ENCODE measurements at regions not wholly inside any gene's neighbourhood (a gene's known extent, or its start where the extent isn't known, plus 50 kb on each side); places are given as distances from the start of the nearest gene placed in this dataset.

DNA sequence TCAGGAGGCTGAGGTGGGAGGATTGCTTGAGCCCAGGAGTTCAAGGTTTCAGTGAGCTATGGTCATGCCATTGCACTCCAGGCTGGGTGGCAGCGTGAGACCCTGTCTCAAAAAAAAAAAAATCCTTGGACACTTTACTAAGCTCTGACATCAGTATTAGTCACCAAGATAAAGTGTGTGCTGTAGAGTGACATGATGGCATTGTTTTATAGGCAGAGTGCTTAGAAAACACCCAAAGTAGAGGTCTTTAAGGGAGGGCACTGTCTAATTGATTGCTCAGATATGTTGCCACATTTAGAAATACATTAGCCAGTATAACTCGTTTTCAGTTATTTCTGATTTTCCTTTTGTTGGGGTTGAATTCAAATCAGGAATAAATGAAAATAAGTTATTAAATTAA lies 235.9 kb downstream of the REEP3 start:
- 70 to 86% (median 78%) methylated on average over 2 of the region's 2 CpGs for WGBS, 3 donors
- H3K27me3 ChIP-seq: no peaks in the 10 kb centered on the region
- TF ChIP-seq, protein P1, sequence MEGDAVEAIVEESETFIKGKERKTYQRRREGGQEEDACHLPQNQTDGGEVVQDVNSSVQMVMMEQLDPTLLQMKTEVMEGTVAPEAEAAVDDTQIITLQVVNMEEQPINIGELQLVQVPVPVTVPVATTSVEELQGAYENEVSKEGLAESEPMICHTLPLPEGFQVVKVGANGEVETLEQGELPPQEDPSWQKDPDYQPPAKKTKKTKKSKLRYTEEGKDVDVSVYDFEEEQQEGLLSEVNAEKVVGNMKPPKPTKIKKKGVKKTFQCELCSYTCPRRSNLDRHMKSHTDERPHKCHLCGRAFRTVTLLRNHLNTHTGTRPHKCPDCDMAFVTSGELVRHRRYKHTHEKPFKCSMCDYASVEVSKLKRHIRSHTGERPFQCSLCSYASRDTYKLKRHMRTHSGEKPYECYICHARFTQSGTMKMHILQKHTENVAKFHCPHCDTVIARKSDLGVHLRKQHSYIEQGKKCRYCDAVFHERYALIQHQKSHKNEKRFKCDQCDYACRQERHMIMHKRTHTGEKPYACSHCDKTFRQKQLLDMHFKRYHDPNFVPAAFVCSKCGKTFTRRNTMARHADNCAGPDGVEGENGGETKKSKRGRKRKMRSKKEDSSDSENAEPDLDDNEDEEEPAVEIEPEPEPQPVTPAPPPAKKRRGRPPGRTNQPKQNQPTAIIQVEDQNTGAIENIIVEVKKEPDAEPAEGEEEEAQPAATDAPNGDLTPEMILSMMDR (IDR thresholded peaks at IDR 0.05): no peak
- no peak for TF ChIP-seq POLR2A (IDR thresholded peaks at IDR 0.05)
- H3K36me3 ChIP-seq: no peaks in the 10 kb centered on the region
- DNase-seq: no peak
- no peaks in the 10 kb centered on the region for H3K4me1 ChIP-seq (ENCODE audit: insufficient read depth)
- no peaks in the 10 kb centered on the region for H3K9me3 ChIP-seq
- H3K4me3 ChIP-seq: no peak overlapping the region
- intact Hi-C loops (cut with DNase I): no loop called here
- no peak overlapping the region for H3K27ac ChIP-seq

GRCh38 chr10:63758080-63758479 lies 236.9 kb downstream of the REEP3 start:
- TF ChIP-seq POLR2A (IDR thresholded peaks at IDR 0.05): no peak
- TF ChIP-seq EP300 (IDR thresholded peaks at IDR 0.05): no peak
- TF ChIP-seq, protein P1 (IDR thresholded peaks at IDR 0.05): no peak
- 71 to 83% (median 71%) methylated on average over 1 of the region's 1 CpG for WGBS, 3 donors
- no peaks in the 10 kb centered on the region for H3K27me3 ChIP-seq

GRCh38 chr10:63759335-63759734 lies 238.1 kb downstream of the REEP3 start:
- no peak overlapping the region for H3K4me3 ChIP-seq
- H3K27me3 ChIP-seq: no peaks in the 10 kb centered on the region
- no peaks in the 10 kb centered on the region for H3K9me3 ChIP-seq
- 67 to 76% (median 71%) methylated on average over 7 of the region's 7 CpGs for WGBS, 3 donors
- TF ChIP-seq EP300 (IDR thresholded peaks at IDR 0.05) (no peak), POLR2A (IDR thresholded peaks at IDR 0.05) (no peak)
- TF ChIP-seq, protein P1 (IDR thresholded peaks at IDR 0.05): no peak
- no peak for DNase-seq
- intact Hi-C loops (cut with DNase I): no loop called here
- H3K27ac ChIP-seq: no peak overlapping the region
- no peaks in the 10 kb centered on the region for H3K4me1 ChIP-seq (ENCODE audit: insufficient read depth)
- H3K36me3 ChIP-seq: no peaks in the 10 kb centered on the region

More at GRCh38 chr10:63758080-63758479, 236.9 kb downstream of the REEP3 start:
- Histone ChIP-seq H3K4me1 (ENCODE audit: insufficient read depth) (no peaks in the 10 kb centered on the region), H3K36me3 (no peaks in the 10 kb centered on the region), H3K4me3 (no peak overlapping the region), H3K27ac (no peak overlapping the region), H3K9me3 (no peaks in the 10 kb centered on the region)
- no peak for DNase-seq
- intact Hi-C loops (cut with DNase I): no loop called here

DNA sequence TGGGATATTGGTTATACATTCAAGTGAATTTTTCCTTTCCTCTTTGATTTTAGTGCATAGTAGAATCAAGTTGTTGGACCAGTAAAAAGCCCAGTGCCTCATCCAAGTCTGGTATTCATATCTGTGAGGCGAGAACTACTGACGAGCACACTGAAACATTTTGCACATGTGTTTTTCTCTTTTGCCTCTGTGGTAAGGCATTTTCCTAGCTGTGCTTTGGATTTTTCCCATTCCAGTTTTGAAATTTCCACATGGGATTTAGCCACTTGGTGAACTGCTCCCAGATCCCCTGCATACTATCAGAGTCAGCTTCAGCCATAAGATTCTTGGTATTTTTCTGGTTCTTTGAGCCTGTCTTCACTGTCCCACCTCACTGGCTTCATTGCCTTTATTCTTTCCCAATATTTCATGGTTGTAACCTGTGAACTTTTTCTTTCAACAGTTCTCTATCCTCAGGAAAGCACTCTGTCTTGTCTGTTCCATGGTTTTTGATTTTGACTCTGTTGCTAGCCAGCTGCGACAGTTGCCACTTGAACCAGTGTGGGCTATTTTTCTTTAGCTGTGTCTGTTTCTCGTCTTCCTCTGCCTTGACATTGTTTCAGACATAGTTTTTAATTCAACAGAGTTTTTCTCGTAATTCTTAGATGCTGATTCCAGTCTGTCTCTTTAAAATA lies 239.0 kb downstream of the REEP3 start:
- DNase-seq: no peak
- intact Hi-C loops (cut with DNase I): no loop called here
- no peak overlapping the region for H3K27ac ChIP-seq
- TF ChIP-seq POLR2A (IDR thresholded peaks at IDR 0.05): no peak
- TF ChIP-seq, protein P1 (IDR thresholded peaks at IDR 0.05): no peak
- no peak for TF ChIP-seq EP300 (IDR thresholded peaks at IDR 0.05)
- no peaks in the 10 kb centered on the region for H3K36me3 ChIP-seq
- H3K4me1 ChIP-seq (ENCODE audit: insufficient read depth): no peaks in the 10 kb centered on the region
- no peak overlapping the region for H3K4me3 ChIP-seq
- no peaks in the 10 kb centered on the region for H3K27me3 ChIP-seq
- H3K9me3 ChIP-seq: no peaks in the 10 kb centered on the region
- 47 to 53% (median 48%) methylated on average over 5 of the region's 5 CpGs for WGBS, 3 donors
